Osteoblast (primary cell): ENCODE measurements at regions not wholly inside any gene's neighbourhood (a gene's known extent, or its start where the extent isn't known, plus 50 kb on each side); places are given as distances from the start of the nearest gene placed in this dataset.
"Not testable (repeated sequence)": the region's sequence is repeated elsewhere in the genome, so short reads cannot be mapped to it uniquely, and the experiment has no call there.

ENCODE experiments used
- DNase-seq: peaks from one replicate; pipeline ENCODE4 v3.0.0; 2011; ENCODE audit warnings: low spot score, mixed read lengths; ENCODE audit not compliant: insufficient read length; ENCODE audit errors: missing footprints
- H2AFZ ChIP-seq: 2 replicates; pipeline ENCODE4 v1.6.0; 2011; ENCODE audit warnings: mild to moderate bottlenecking, low read length
- H3K27ac ChIP-seq: 2 replicates; pipeline ENCODE4 v1.5.1; 2011; ENCODE audit warnings: mild to moderate bottlenecking, low read depth, low read length, moderate library complexity
- H3K27me3 ChIP-seq: 2 replicates; pipeline ENCODE4 v1.6.0; 2012; ENCODE audit warnings: mild to moderate bottlenecking, control low read depth, inconsistent platforms, low read length, moderate library complexity; ENCODE audit not compliant: insufficient read depth
- H3K36me3 ChIP-seq: 2 replicates; pipeline ENCODE4 v1.5.1; 2011; ENCODE audit warnings: mild to moderate bottlenecking, low read length, control low read depth, moderate library complexity; ENCODE audit not compliant: insufficient read depth
- H3K4me1 ChIP-seq: 2 replicates; pipeline ENCODE4 v1.5.1; 2011; ENCODE audit warnings: mild to moderate bottlenecking, low read length, control low read depth, moderate library complexity; ENCODE audit not compliant: insufficient read depth
- H3K4me2 ChIP-seq: 2 replicates; pipeline ENCODE4 v1.6.0; 2011; ENCODE audit warnings: mild to moderate bottlenecking, low read length; ENCODE audit not compliant: insufficient read depth
- H3K4me3 ChIP-seq: fragments of 200-600 bp; sonication (generic); 3 replicates; pipeline ENCODE4 v1.5.1; 2012; ENCODE audit warnings: mild to moderate bottlenecking, low read length, inconsistent platforms; ENCODE audit not compliant: insufficient read depth
- H3K79me2 ChIP-seq: 2 replicates; pipeline ENCODE4 v1.6.0; 2012; ENCODE audit warnings: mild to moderate bottlenecking, low read length, control low read depth, inconsistent platforms; ENCODE audit not compliant: insufficient read depth
- H3K9me3 ChIP-seq: 2 replicates; pipeline ENCODE4 v1.5.1; 2011; ENCODE audit warnings: low read depth, low read length, control low read depth
- H4K20me1 ChIP-seq: 2 replicates; pipeline ENCODE4 v1.6.0; 2012; ENCODE audit warnings: mild to moderate bottlenecking, low read length, control low read depth; ENCODE audit not compliant: insufficient read depth
- CTCF ChIP-seq: IDR thresholded peaks from 2 replicates; pipeline ENCODE4 v1.5.1; 2011; ENCODE audit warnings: mild to moderate bottlenecking, low read depth, low read length, moderate library complexity; ENCODE audit errors: extremely low read depth

- H3K27ac ChIP-seq, result no peak overlapping the region
- no peak for TF ChIP-seq CTCF
- no peaks in the 10 kb centered on the region for H4K20me1 ChIP-seq
- H3K36me3 ChIP-seq, result no peaks in the 10 kb centered on the region
- H3K4me3 ChIP-seq, result no peak overlapping the region
- no peaks in the 10 kb centered on the region for H3K9me3 ChIP-seq
- H3K27me3 ChIP-seq, result no peaks in the 10 kb centered on the region
- no peak overlapping the region for H3K4me2 ChIP-seq
- DNase-seq, result no peak
- H3K79me2 ChIP-seq, result no peaks in the 10 kb centered on the region
- H2AFZ ChIP-seq, result no peak overlapping the region
- no peaks in the 10 kb centered on the region for H3K4me1 ChIP-seq
These were observed 389.7 kb downstream of the RAP2B start for GRCh38 chr3:153551536-153552285.

DNA sequence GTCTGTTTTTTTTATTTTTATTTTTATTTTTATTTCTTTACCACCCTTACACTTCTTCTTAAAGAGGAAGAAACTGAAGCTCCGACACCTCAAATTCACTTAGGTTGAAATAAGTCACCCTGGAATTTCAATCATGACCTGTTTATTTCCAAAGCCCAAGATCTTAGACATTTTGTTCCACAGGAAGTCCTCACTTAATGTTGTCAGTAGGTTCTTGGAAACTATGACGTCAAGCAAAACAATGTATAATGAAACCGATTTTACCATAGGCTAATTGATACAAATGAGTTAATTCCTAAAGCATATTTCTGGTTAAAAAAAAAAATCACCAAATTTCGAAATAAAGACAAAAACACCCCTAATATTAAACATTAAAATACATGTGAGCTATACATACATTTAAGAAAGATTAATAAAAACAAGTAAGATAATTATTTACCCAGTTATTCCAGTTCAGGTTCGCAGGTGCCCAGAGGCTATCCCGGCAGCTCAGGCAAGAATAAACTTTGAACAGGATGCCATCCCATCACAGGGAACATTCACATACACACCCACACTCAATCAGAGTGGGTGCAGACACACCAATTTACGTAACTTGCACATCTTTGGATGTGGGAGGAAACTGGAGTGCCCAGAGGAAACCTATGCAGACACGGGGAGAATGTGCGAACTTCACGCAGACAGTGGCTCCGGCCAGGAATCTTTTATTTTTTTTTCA lies 391.0 kb downstream of the RAP2B start:
- DNase-seq, result no peak
- no peak for TF ChIP-seq CTCF
- no peaks in the 10 kb centered on the region for H4K20me1 ChIP-seq
- H3K4me1 ChIP-seq, result no peaks in the 10 kb centered on the region
- H3K9me3 ChIP-seq, result no peaks in the 10 kb centered on the region
- H3K27ac ChIP-seq, result no peak overlapping the region
- no peaks in the 10 kb centered on the region for H3K36me3 ChIP-seq
- no peaks in the 10 kb centered on the region for H3K79me2 ChIP-seq
- no peaks in the 10 kb centered on the region for H3K27me3 ChIP-seq
- no peak overlapping the region for H3K4me2 ChIP-seq
- H2AFZ ChIP-seq, result no peak overlapping the region
- no peak overlapping the region for H3K4me3 ChIP-seq

DNA sequence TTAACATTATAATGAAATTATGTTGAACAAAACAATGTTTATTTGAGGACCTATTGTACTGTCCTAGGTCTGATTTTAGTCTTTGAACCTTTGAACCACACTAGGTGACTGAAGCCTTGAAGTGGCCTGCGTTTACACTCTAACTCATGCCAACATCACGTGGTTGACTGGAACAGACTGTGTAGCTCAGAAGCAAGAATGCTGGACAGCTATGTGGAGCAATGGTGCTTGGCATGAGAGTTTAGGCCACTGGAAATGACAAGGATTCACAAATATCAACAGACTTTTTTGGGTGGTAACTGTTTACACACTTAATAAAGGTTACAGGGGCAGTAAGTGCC lies 391.5 kb downstream of the RAP2B start:
- H3K27me3 ChIP-seq, result no peaks in the 10 kb centered on the region
- TF ChIP-seq CTCF, result no peak
- H3K9me3 ChIP-seq, result no peaks in the 10 kb centered on the region
- H3K4me2 ChIP-seq, result no peak overlapping the region
- H3K79me2 ChIP-seq, result no peaks in the 10 kb centered on the region
- no peak overlapping the region for H3K27ac ChIP-seq
- no peak overlapping the region for H2AFZ ChIP-seq
- H3K4me1 ChIP-seq, result no peaks in the 10 kb centered on the region
- H4K20me1 ChIP-seq, result no peaks in the 10 kb centered on the region
- no peak for DNase-seq
- no peak overlapping the region for H3K4me3 ChIP-seq
- H3K36me3 ChIP-seq, result no peaks in the 10 kb centered on the region

DNA sequence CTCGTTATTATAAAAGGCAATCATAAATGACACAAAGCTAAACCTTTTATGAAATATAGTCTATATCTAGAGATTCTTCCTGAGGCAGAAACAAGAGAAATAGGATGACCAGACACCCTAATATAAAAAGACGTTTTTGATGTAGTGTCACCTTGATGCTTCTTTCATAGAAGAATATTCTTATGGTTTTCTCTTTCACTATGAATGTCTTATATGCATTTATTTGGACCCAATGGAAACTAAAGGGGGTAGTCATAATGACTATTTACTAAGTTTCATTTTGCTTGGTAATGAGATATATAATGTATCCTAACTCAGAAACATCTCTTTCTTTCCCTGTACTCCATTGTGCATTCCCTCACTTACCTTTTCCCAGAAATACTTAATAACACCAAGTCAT lies 393.9 kb downstream of the RAP2B start:
- no peak overlapping the region for H3K4me3 ChIP-seq
- H3K79me2 ChIP-seq, result no peaks in the 10 kb centered on the region
- H3K27me3 ChIP-seq, result no peaks in the 10 kb centered on the region
- no peak for TF ChIP-seq CTCF
- H3K4me2 ChIP-seq, result no peak overlapping the region
- no peaks in the 10 kb centered on the region for H3K4me1 ChIP-seq
- H2AFZ ChIP-seq, result no peak overlapping the region
- no peaks in the 10 kb centered on the region for H3K36me3 ChIP-seq
- DNase-seq, result no peak
- no peaks in the 10 kb centered on the region for H3K9me3 ChIP-seq
- H4K20me1 ChIP-seq, result no peaks in the 10 kb centered on the region
- H3K27ac ChIP-seq, result no peak overlapping the region

GRCh38 chr3:153559366-153559765 lies 397.3 kb downstream of the RAP2B start:
- not testable (repeated sequence) for H2AFZ ChIP-seq, H3K4me3 ChIP-seq, H3K4me1 ChIP-seq, H3K27ac ChIP-seq, H3K27me3 ChIP-seq, DNase-seq, H3K9me3 ChIP-seq, H3K4me2 ChIP-seq, H3K36me3 ChIP-seq, H4K20me1 ChIP-seq, H3K79me2 ChIP-seq
